Stromal cell of bone marrow (primary cell): ENCODE measurements at regions not wholly inside any gene's neighbourhood (a gene's known extent, or its start where the extent isn't known, plus 50 kb on each side); places are given as distances from the start of the nearest gene placed in this dataset.

Source experiments
- DNase-seq: peaks from one replicate; pipeline ENCODE4 v3.0.0-alpha.2; 2012; ENCODE audit warnings: low read depth

DNA sequence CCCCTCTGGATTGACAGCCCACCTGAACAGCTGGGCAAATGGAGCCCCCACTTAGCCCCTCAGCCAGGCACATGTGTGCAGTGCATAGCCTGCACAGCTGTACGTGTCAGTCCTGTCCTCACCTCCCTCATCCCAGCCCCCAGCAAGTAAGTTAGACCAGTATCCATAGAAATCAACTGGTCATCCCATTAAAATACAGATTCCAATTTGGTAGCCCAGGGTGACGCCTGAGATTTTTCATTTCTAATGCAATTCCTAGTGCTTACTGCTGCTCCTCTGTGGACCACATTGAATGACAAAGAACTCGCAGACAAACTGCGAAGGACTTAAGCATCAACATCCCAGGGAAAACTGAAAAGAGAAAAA lies 99.0 kb upstream of the GJB5 start:
- DNase-seq: no peak

DNA sequence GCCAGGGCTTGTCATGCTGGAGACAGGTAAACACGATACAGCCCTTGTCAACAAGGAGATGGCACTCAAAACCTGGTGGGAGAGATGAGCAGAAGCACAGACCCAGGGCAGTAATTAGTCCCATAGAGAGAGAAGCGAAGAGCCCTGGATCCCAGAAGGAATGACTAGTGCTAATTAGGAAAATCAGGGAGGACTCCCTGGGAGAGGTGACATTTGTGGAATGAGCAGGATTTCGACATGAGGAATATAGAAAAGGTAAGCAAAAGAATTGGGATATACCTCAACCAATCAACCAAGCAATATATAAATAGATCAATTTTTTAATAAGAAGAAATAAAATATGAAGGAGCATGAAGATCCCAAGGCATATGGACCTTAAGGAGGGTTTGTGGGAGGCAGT lies 98.5 kb upstream of the GJB5 start:
- no peak for DNase-seq

DNA sequence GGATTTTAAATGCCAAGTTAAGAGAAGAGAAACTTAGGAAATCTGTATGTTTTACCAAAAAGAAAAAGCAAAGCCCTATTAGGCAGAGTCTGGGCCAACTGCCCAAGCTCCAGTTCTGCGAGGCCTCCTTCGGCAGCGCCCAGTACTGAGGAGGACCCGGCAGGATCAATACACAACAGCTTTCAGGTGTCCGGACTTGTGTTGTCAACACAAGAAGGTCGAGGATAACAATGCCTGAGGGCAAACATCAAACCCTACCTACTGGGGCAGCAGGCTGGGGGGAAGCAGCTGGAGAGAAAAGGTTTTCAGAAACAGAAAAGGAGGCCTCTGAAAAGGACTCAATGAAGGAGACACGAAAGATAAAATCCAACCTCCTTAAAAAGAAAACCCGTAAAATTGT lies 98.1 kb upstream of the GJB5 start:
- DNase-seq: no peak

DNA sequence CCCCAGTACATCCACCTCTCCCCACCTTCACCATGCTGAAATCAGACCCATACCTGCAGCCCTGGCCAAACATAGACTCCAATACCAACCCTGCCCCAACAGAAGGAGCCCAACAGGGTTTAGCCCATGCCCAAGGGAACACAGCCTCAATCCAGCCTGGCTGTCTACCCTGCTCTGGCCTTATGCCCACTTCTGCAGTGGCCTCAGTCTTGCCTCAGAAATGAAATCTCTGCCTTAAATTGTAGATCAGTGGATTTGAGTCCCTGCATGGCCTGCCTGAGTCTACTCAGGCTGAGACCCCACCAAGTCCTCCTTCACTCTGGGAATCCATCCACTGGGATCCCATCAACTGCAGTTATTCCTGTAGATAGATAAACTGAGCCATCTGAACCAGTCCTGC lies 97.6 kb upstream of the GJB5 start:
- DNase-seq: no peak

DNA sequence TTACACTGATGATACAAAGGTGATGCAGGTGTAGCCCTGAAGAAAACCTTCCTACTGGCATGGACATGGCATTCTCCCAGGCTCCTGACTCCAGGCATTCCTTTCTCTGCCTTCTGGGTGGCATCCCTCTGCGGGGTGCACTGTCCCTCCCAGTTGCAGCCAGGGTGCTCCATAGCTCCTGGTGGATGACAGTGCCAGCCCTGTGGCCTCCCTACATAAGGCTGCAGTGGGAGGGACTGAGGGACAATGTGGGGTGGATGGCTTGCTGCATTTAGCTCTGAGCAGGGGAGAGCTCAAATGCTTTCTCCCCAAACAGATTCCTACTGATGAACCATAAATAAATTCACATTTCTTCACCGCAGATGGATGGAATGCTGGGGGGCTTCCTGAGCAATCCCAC lies 97.0 kb upstream of the GJB5 start:
- DNase-seq: no peak

DNA sequence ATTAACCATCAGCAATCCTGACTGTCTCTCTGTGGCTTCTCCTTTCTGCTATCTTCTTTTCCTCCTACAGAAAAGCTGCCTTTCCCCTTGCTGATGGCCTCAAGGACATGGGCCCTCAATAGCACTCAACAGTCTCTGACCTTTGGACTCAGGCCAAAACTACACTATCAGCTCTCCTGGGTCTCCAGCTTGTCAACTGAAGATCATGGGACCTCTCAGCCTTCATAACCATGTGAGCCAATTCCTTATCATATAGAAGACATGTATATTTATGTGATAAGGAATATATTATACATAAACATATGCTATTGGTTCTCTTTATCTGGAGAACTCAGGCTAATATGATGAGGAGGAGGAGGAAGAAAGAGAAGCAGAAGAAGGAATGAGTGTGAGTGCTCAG lies 91.8 kb upstream of the GJB5 start:
- DNase-seq: no peak

DNA sequence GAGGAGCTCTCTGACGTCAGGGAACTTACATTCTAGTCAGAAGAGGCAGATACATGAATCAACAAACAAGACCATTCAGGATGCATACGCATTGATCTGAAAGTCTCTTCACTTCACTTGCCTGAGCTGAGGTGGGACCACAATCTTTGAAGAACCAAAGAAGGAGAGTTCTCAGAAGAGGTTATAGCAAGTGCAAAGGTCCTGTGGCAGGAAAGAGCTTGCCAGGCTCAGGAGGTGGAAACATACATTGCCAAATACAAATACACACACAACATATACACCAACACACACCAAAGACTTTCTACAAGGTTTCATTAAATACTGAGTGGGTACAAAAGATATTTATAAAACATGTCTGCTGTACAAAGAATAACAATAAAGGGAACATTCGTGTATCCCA lies 86.8 kb upstream of the GJB5 start:
- no peak for DNase-seq

DNA sequence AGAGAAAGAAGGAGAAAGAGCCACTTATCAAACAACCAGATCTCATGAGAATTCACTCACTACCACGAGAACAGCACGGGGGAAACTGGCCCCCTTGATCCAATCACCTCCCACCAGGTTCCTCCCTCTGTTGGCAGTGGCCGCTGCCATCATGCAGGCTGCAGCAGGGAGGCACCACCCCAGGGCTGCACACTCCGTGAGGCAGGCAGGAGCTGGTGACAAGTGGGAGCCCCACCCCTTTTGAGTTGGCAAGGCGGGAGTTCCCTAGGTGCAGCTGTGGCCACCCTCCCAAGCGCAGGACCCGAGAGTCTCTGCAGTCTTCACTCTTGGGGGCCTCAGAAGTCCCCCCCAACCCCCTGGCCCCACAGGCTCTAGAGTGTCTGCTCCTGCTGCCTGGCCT lies 83.9 kb upstream of the GJB5 start:
- no peak for DNase-seq

DNA sequence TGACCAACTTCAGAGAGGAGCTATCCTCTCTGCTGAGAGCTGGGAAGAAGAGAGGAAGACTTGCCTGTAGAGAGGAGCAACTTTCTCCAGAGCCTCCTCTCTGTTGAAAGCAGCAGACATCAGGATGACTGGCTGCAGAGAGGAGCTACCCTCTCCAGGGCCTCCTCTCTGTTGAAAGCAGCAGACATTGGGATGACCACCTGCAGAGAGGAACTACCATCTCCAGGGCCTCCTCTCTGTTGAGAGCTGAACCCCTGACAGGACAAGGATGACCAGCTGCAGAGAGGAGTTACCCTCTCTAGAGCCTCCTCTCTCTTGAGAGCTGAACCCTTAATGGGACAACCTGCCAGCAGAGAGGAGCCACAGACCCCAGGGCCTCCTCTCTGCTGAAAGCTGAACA lies 83.0 kb upstream of the GJB5 start:
- DNase-seq: no peak

DNA sequence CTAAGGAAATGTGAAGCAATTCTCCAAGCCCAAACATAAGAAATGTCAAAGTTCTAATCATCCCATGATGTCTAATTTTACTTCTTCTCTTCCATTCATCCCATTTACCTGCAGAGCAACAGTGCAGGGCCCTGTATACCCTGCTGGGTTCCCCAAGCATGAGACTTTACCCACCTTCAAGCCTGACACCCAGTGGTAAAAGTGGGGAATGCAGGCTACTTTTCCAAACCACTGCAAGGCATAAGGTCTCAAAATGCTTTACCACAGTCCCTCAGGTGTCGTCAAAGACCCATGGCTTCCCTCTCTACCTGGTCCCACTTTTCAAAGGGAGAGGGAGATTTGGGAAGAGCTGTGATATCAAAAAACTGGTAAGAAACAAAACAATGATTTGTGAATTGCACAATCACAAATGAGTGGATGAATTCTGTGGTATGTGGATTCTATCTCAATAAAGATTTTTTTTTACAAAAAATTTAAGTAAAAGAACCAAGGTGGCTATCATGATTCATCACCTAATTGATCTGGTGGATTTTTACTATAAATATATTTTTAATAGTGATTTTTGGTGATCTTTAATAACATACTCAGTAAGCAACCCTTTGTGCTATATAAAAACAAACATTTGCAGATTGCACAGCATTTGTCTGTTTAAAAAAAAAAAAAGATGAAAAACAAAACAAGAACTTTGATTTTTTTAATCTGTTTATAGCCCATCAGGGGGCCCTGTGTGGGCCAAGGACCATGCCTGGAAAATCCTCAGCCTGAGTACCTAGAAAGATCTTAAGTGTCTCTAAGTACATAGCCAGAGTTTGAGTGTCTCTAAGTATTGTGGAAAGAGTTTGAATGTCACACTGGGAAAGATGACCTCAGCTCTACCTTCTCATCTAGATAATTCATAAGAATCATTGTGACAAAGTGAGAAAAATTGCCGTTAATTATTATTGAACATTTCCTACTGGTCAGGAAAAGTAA lies 73.1 kb upstream of the GJB5 start:
- DNase-seq: peak; percentile 5

DNA sequence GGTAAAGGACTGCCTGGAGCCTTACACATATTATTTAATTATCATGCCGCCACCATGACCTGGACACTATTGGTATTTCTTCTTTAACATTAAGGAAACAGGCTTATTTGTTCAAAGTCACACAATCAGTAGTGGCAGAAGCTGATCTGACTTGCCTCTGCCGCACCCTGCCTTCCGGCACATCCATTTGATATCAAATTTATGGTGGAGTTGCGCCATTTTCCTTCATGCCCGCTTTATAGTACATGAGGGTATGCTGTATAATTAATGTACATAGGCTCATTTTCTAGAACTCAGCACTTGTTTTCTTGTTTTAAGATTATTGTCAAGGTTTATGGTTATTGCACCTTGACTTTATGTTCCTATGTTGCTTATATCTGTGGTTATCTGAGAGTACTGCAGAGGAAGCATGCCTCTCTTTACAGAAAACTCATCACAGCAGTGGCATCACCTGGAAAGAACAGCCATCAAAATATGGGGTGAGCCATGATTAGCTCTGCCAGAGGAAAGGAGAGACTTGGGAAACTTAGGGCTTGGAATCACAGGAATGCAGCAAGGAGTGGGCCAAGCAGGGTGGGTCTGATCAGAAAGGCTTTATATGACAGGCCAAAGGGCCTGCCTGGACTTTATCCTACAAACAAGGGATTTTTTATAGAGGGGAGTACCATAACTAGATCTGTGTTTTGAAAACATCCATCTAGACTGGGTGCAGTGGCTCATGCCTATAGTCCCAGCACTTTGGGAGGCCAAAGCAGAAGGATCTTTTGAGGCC lies 72.2 kb upstream of the GJB5 start:
- no peak for DNase-seq

DNA sequence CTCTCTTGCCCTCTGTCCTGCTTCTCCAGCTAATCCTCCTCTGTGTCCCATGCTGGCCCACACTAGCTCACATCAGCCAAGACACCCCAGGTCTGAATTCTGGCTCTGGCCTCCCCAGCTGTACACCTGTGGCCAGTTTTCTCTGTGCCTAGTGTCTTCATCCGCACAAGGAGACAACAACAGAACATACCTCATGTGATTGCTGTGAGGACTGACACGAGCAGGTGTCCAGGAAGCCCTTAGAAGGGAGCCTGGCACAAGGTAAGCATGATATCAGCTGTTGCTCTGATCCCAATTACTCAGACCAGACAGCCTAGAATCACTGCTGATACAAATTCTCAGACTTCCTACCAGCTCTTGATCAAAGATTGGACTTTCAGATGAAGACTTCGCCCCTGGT lies 71.2 kb upstream of the GJB5 start:
- no peak for DNase-seq

DNA sequence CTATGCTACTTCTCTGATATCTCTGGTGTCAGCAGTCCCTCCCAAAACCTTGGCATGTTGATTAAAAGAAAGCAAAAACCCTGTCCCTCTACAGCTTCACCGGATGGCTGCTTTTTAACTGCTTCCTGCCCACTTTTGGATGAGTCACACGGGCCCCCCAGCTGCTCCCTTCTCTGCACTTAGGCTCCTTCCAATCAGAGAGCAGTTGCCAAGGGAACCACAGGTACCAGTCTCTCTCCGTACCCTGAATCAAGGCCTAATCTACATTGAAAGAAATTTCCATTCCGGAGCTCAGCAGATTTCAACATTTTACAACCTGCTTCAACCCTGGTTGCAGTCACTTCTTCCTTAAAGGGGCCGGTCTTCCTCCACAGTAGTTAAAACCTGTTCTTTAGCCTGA lies 70.6 kb upstream of the GJB5 start:
- DNase-seq: no peak

DNA sequence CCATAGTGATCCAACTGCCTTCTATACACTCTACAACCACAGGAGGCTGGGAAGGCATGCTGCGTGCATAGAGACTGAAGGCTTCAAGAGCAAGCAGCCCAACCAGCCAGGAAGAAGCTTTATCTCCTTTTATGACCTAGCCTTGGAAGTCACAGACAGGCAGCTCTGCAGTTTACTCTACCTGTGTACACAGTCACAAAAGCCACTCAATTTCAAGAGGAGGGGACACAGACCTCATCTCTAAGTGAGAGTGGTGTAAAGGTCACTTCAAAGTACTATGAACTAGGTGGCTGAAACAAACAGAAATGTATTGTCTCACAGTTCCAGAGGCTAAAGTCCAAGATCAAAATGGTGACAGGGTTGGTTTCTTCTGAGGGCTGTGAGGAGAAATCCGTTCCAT lies 69.6 kb upstream of the GJB5 start:
- no peak for DNase-seq

DNA sequence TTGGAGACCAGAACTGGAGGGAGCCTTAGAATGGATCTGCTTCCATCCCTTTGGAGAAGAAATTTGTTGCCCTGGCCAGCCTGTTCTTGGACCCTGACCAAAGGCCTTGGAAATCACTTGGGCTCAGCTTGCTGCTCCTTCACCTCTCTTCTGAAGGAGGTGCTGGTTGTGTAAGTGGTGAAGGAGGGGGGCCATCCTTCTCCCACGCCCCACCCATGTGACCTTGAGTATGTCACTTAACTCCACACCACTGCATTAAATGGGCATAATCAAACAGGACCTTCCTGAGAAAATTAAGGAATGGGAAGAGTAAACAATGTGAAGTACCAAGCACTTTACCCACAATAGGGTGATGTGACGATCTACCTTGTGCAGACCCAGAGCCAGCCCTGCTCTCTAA lies 68.3 kb upstream of the GJB5 start:
- DNase-seq: no peak

DNA sequence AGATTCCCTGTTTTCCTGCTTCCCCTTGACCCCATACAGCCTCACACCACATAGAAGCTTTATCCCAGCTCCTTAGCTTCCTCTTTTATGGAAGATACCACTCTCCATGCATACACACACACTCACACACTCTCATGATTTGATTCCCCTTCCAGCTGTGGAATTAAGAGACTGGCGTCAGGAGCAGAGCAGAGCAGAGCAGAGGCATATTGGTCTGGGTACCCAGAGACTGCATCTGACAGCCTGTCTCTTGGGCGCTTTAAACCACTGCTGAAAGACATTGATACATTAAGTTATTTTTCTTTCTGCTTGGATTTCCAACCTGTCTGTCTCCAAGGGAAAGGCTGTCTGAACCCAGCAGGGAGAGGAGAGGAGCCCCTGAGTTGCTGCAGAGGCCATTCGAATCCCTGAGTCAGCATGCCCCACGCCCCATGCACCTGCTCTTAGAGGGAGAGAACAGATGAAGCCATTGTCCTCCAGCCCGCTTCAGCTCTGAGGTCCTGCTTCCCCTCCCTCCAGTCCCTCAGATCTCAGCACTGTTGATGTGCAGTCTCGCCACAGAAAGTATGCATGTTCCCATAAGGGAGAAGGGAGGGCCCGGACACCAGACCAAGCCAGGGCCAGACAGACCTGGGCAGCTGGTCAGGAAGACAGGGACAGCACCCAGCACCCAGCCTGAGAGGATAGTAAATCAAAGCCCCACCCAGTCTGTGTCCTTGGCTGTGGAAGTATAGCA lies 66.7 kb upstream of the GJB5 start:
- no peak for DNase-seq

DNA sequence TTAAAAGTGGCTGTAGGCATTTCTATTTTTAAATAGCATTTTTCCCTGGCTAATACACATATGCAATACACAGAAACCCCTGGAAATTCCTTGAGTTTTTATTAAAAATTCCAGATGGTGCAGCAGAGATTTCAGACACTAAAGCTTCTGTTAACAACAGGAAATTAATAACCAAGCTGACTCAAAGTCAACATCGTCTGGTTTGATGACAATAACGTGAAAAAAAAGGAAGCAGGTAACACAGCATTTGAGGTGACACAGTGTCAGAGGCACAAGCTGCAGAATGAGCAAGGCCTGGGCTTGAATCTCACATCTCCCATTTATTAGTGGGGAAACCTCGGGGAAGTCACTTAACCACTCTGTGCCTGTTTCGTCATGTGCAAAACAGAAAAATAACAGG lies 64.6 kb upstream of the GJB5 start:
- DNase-seq: no peak

DNA sequence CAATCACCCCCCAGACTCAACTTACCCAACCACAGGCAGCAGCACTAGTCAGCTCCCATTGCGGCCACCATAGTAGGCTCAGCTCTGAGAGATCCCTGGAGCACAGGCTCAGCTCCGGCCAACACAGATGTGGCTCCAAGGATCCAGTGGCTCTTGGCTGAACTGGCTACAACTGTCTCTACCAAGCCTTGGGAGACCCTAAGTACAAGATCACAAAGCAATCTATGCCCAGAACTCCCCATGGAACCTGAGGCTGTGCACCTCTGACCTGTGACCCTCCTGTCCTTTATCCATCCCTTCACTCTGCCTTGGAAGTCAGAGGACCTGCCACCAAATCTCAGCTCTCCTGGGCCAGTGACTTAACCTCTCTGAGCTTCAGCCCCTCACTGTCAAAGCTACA lies 61.8 kb upstream of the GJB5 start:
- no peak for DNase-seq

DNA sequence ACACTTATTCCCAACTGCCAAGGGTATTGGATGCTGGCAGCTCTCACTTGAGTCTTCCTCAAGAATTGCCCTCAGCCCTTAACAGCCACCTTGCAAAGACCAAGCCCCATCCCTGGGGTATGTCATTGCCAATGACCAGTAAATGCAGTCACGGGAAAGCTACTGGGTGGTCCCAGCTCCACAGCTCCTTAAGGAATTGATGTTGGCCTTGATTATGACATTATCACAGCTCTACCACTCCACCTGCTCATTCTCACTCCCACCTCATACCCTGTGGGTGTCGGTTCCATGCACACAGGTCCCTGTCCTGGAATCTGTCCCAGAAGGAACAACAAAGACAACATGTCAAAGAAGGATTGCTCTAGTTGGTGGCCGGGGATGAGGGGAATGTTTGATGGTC lies 60.5 kb upstream of the GJB5 start:
- DNase-seq: no peak

DNA sequence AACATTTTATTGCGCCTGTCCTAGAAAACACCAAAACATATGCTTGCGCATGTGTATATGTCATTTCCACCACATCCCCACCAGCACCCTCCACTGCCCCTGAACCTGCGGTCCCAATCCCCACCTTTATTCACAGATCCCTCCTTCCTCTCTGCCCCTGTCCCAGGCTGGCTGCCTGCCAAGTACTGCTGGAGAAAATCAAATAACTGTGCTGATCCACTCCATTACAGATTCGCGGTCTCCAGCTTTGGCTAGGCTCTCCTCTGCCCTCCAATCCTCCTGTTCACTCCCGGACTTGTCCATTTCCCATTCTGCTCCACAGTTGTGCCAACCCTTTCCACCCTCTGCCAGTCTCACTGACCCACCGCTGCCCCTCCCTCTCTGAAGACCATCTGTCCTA lies 59.3 kb upstream of the GJB5 start:
- no peak for DNase-seq

DNA sequence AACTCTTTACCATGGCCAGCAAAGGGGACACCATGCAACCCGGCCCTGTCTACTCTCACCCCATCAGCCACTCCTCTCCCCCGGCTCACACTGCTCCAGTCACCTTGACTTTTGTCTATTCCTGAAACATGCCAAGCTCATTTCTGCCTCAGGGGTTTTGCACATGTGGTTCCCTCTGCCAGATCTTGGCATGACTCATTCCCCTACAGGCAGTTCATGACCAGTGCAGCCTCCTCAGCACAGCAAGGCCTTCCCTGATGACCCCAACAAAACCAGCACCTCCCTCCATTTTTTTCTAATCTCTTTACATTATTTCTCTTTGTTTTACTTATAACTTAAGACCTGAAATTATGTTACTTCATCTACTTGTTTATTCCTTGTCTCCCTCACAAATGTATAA lies 58.6 kb upstream of the GJB5 start:
- no peak for DNase-seq

DNA sequence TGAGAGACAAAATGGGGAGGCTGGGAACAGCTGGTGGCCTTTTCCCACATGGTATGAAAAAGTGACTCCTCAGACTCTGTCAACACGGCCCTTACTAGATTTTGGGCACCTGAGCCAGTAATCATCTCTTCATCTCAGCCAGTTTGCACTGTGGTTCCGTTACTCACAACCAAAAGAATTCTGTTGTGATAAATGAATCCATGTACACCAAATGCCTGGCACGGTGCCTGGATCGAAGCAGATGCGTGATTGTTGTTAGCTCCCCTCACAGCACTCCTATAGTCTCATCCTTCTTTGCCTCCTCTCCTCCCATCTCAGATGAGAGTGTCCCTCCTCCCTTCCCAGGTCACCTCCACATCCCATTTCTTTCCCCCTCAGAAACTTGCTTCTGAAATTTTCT lies 57.9 kb upstream of the GJB5 start:
- DNase-seq: no peak

DNA sequence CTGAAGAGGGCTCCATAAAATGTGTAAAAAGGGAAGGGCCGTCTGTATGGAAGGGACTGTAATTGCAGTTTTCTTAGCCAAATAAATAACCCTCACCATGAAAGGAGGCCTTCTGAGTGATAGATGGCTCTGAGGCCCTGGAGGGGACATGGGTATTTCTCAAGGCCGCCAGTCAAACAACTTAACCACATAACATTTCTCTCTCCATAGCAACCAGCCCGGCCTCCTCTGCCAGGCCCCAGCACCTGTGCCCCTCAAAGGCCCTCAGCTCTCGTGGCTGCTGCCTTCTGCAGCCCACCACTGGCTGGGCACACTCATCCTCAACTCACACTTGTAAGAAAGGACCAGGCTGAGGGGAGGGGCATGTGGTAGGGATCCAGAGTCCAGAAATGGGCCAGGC lies 57.0 kb upstream of the GJB5 start:
- no peak for DNase-seq
